HL-60/S4 treated with phorbol 12-myristate 13-acetate at 8.2 ng/mL for 4 days and 3 days (cell line): ENCODE measurements at regions not wholly inside any gene's neighbourhood (a gene's known extent, or its start where the extent isn't known, plus 50 kb on each side); places are given as distances from the start of the nearest gene placed in this dataset.

ENCODE experiments used
- in situ Hi-C: fragments of 300-500 bp; cut with MboI; formaldehyde crosslinking; loops from 2 replicates; pipeline ENCODE4 v1.15.0; 2022; ENCODE audit warnings: low sequenced_read_pairs

GRCh38 chrX:20397587-20397986 lies 130.9 kb upstream of the RPS6KA3 start:
- in situ Hi-C loops, result no loop called here

- in situ Hi-C loops, result no loop called here
These were observed 127.7 kb upstream of the RPS6KA3 start for GRCh38 chrX:20394451-20394850.

- in situ Hi-C loops, result no loop called here
These were observed 127.2 kb upstream of the RPS6KA3 start for GRCh38 chrX:20393944-20394343.

GRCh38 chrX:20388594-20388993 lies 121.9 kb upstream of the RPS6KA3 start:
- in situ Hi-C loops, result no loop called here

- in situ Hi-C loops, result no loop called here
These were observed 116.8 kb upstream of the RPS6KA3 start for GRCh38 chrX:20383477-20383876.

GRCh38 chrX:20382518-20383297 lies 116.0 kb upstream of the RPS6KA3 start:
- in situ Hi-C loops, result no loop called here

GRCh38 chrX:20382082-20382481 lies 115.4 kb upstream of the RPS6KA3 start:
- in situ Hi-C loops, result no loop called here

GRCh38 chrX:20378233-20378920 lies 111.7 kb upstream of the RPS6KA3 start:
- in situ Hi-C loops, result no loop called here

GRCh38 chrX:20374900-20375438 lies 108.3 kb upstream of the RPS6KA3 start:
- in situ Hi-C loops, result no loop called here

- in situ Hi-C loops, result no loop called here
These were observed 107.7 kb upstream of the RPS6KA3 start for GRCh38 chrX:20374450-20374849.

- in situ Hi-C loops, result no loop called here
These were observed 106.4 kb upstream of the RPS6KA3 start for GRCh38 chrX:20373063-20373462.

- in situ Hi-C loops, result no loop called here
These were observed 105.8 kb upstream of the RPS6KA3 start for GRCh38 chrX:20372533-20372932.

- in situ Hi-C loops, result no loop called here
These were observed 102.8 kb upstream of the RPS6KA3 start for GRCh38 chrX:20369468-20369867.

- in situ Hi-C loops, result no loop called here
These were observed 97.5 kb upstream of the RPS6KA3 start for GRCh38 chrX:20364238-20364637.

- in situ Hi-C loops, result no loop called here
These were observed 96.6 kb upstream of the RPS6KA3 start for GRCh38 chrX:20363275-20363674.

GRCh38 chrX:20362268-20363267 lies 95.9 kb upstream of the RPS6KA3 start:
- in situ Hi-C loops, result no loop called here

- in situ Hi-C loops, result no loop called here
These were observed 95.2 kb upstream of the RPS6KA3 start for GRCh38 chrX:20361890-20362262.

- in situ Hi-C loops, result no loop called here
These were observed 94.6 kb upstream of the RPS6KA3 start for GRCh38 chrX:20361081-20361889.

GRCh38 chrX:20355187-20355586 lies 88.5 kb upstream of the RPS6KA3 start:
- in situ Hi-C loops, result no loop called here

GRCh38 chrX:20354505-20354904 lies 87.8 kb upstream of the RPS6KA3 start:
- in situ Hi-C loops, result no loop called here
